CD14-positive monocyte (primary cell): ENCODE measurements at regions not wholly inside any gene's neighbourhood (a gene's known extent, or its start where the extent isn't known, plus 50 kb on each side); places are given as distances from the start of the nearest gene placed in this dataset.

Experiments
- DNase-seq, 3 donors: peaks; one replicate each; pipeline ENCODE4 v3.0.0-alpha.2; 2011 to 2022
- H2AFZ ChIP-seq: 2 replicates; pipeline ENCODE4 v1.6.0; 2012; ENCODE audit warnings: mild to moderate bottlenecking, low read depth, low read length, inconsistent platforms; ENCODE audit not compliant: insufficient read depth, poor library complexity, severe bottlenecking
- H3K27ac ChIP-seq, 2 donors: 1 replicate in 1 of 2; 2 replicates in 1 of 2; pipeline ENCODE4 v1.5.1; 2012 to 2013; ENCODE audit warnings: low read length in 2 of 2, control low read depth in 1 of 2, inconsistent platforms in 1 of 2, low read depth in 1 of 2, mild to moderate bottlenecking in 1 of 2
- H3K27me3 ChIP-seq, 2 donors: one replicate each; pipeline versions ENCODE4 v1.6.0 to v1.6.1; 2011 to 2013; ENCODE audit warnings: low read length in 2 of 2; ENCODE audit not compliant: control insufficient read depth in 2 of 2, insufficient read depth in 2 of 2
- H3K36me3 ChIP-seq, 2 donors: replicated peaks in 1 of 2; 1 replicate in 1 of 2; 2 replicates in 1 of 2; pipeline versions ENCODE4 v1.5.1 to v1.6.1; 2012 to 2013; ENCODE audit warnings: low read length in 2 of 2, control low read depth in 1 of 2, inconsistent platforms in 1 of 2, mild to moderate bottlenecking in 1 of 2; ENCODE audit not compliant: insufficient read depth in 2 of 2, control insufficient read depth in 1 of 2
- H3K4me1 ChIP-seq, 2 donors: 1 replicate in 1 of 2; 2 replicates in 1 of 2; pipeline versions ENCODE4 v1.5.1 to v1.6.1; 2012 to 2013; ENCODE audit warnings: low read length in 2 of 2, control low read depth in 1 of 2, inconsistent platforms in 1 of 2, mild to moderate bottlenecking in 1 of 2, moderate library complexity in 1 of 2; ENCODE audit not compliant: insufficient read depth in 2 of 2, control insufficient read depth in 1 of 2
- H3K4me2 ChIP-seq: replicated peaks from 2 replicates; pipeline ENCODE3; 2012; ENCODE audit warnings: low read length, moderate library complexity, mild to moderate bottlenecking; ENCODE audit not compliant: poor library complexity, severe bottlenecking; ENCODE audit errors: extremely low read depth
- H3K4me3 ChIP-seq, 3 experiments: fragments of 200-600 bp in 1 of 3; sonication (generic) in 1 of 3; replicated peaks in 1 of 3; 1 replicate in 2 of 3; 2 replicates in 1 of 3; pipeline ENCODE4 v1.5.1; 2011 to 2013; ENCODE audit warnings: low read length in 3 of 3, mild to moderate bottlenecking in 3 of 3, control low read depth in 2 of 3, low read depth in 2 of 3, inconsistent platforms in 1 of 3, moderate library complexity in 1 of 3
- H3K79me2 ChIP-seq: 2 replicates; pipeline ENCODE4 v1.6.0; 2012; ENCODE audit warnings: mild to moderate bottlenecking, control low read depth, inconsistent platforms, low read length, moderate library complexity; ENCODE audit not compliant: insufficient read depth
- H3K9ac ChIP-seq: 2 replicates; pipeline ENCODE4 v1.6.0; 2017; ENCODE audit warnings: low read length, mild to moderate bottlenecking; ENCODE audit not compliant: insufficient read depth, poor library complexity, severe bottlenecking
- H3K9me3 ChIP-seq, 2 donors: replicated peaks in 1 of 2; 1 replicate in 1 of 2; 2 replicates in 1 of 2; pipeline versions ENCODE4 v1.5.1 to v1.6.1; 2012 to 2013; ENCODE audit warnings: low read length in 2 of 2, control low read depth in 1 of 2; ENCODE audit not compliant: control insufficient read depth in 1 of 2, insufficient read depth in 1 of 2
- H4K20me1 ChIP-seq: 2 replicates; pipeline ENCODE4 v1.6.0; 2012; ENCODE audit warnings: mild to moderate bottlenecking, low read length, control low read depth, moderate library complexity; ENCODE audit not compliant: insufficient read depth
- H3K27ac Mint-ChIP-seq, 7 donors: one replicate each; pipeline ENCODE4 v1.8.0; 2020; ENCODE audit warnings: mild to moderate bottlenecking in 7 of 7, mixed read lengths in 7 of 7, moderate library complexity in 6 of 7, inconsistent platforms in 2 of 7
- H3K27me3 Mint-ChIP-seq, 3 donors: one replicate each; pipeline ENCODE4 v1.8.0; 2021 to 2022; ENCODE audit warnings: low read depth in 3 of 3, mild to moderate bottlenecking in 3 of 3, mixed read lengths in 3 of 3, moderate library complexity in 3 of 3, inconsistent platforms in 1 of 3
- H3K36me3 Mint-ChIP-seq, 2 donors: one replicate each; pipeline ENCODE4 v1.8.0; 2020; ENCODE audit warnings: mixed read lengths in 2 of 2, inconsistent platforms in 1 of 2, mild to moderate bottlenecking in 1 of 2
- H3K4me1 Mint-ChIP-seq: one replicate; pipeline ENCODE4 v1.8.0; 2020; ENCODE audit warnings: mild to moderate bottlenecking, mixed read lengths
- H3K4me3 Mint-ChIP-seq, 2 donors: one replicate each; pipeline ENCODE4 v1.8.0; 2020; ENCODE audit warnings: mild to moderate bottlenecking in 2 of 2, mixed read lengths in 2 of 2, moderate library complexity in 1 of 2
- H3K9me3 Mint-ChIP-seq, 7 donors: one replicate each; pipeline ENCODE4 v1.8.0; 2020 to 2022; ENCODE audit warnings: mixed read lengths in 7 of 7, mild to moderate bottlenecking in 6 of 7, moderate library complexity in 6 of 7, inconsistent platforms in 2 of 7
- CTCF ChIP-seq: fragments of 200-600 bp; IDR thresholded peaks from one replicate; pipeline ENCODE4 v1.8.0; 2022; ENCODE audit warnings: antibody characterized with exemption, mild to moderate bottlenecking
- WGBS: methylation state at CpG from one replicate; pipeline ENCODE4 v1.1.5; 2013; ENCODE audit warnings: missing lambda C conversion rate; ENCODE audit not compliant: insufficient coverage; 5-methylcytosine and 5-hydroxymethylcytosine counted together
- intact Hi-C, 2 donors: fragments of 100-400 bp; cut with micrococcal nuclease; formaldehyde crosslinking; loops; one replicate each; pipeline versions ENCODE4 v1.15.0 to v1.15.1; 2023

GRCh38 chr2:105576440-105577241 is 168.1 kb upstream of the NCK2 start:
- Histone ChIP-seq H2AFZ (no peak overlapping the region), H3K4me1 (no peaks in the 10 kb centered on the region), H3K27me3 (peaks cover 0 to 8% of the 10 kb centered on the region in 2 donors), H3K9ac (no peak overlapping the region), H3K9me3 (no peaks in the 10 kb centered on the region), H3K4me2 (no peak overlapping the region), H3K4me3 (no peak overlapping the region), H3K27ac (no peak overlapping the region), H4K20me1 (no peaks in the 10 kb centered on the region), H3K79me2 (no peaks in the 10 kb centered on the region), H3K36me3 (no peaks in the 10 kb centered on the region)
- no peaks in the 10 kb centered on the region for H3K9me3 Mint-ChIP-seq
- H3K27me3 Mint-ChIP-seq, result peaks cover 6 to 24% (median 19%) of the 10 kb centered on the region in 3 donors
- DNase-seq, result no peak
- intact Hi-C loops, result no loop called here
- H3K36me3 Mint-ChIP-seq, result no peaks in the 10 kb centered on the region
- TF ChIP-seq CTCF, result peak; percentile 6
- no peak overlapping the region for H3K4me3 Mint-ChIP-seq
- WGBS, result 63% methylated on average over 7 of the region's 12 CpGs
- H3K4me1 Mint-ChIP-seq, result peaks cover 5% of the 10 kb centered on the region
- H3K27ac Mint-ChIP-seq, result no peak overlapping the region

GRCh38 chr2:105576050-105576439 is 168.7 kb upstream of the NCK2 start:
- H3K4me3 Mint-ChIP-seq, result no peak overlapping the region
- H3K4me2 ChIP-seq, result no peak overlapping the region

More at GRCh38 chr2:105576050-105576439, 168.7 kb upstream of the NCK2 start:
- TF ChIP-seq CTCF, result no peak
- H3K9me3 ChIP-seq, result no peaks in the 10 kb centered on the region
- no peaks in the 10 kb centered on the region for H3K4me1 ChIP-seq
- no peaks in the 10 kb centered on the region for H4K20me1 ChIP-seq
- no peak for DNase-seq
- intact Hi-C loops, result no loop called here
- WGBS, result 55% methylated on average over 10 of the region's 13 CpGs
- no peaks in the 10 kb centered on the region for H3K36me3 Mint-ChIP-seq
- H3K27me3 Mint-ChIP-seq, result peaks cover 5 to 26% (median 19%) of the 10 kb centered on the region in 3 donors
- no peaks in the 10 kb centered on the region for H3K79me2 ChIP-seq
- peaks cover 11% of the 10 kb centered on the region for H3K4me1 Mint-ChIP-seq
- H3K4me3 ChIP-seq, result no peak overlapping the region
- no peaks in the 10 kb centered on the region for H3K9me3 Mint-ChIP-seq
- no peak overlapping the region for H3K27ac Mint-ChIP-seq
- H2AFZ ChIP-seq, result no peak overlapping the region
- no peak overlapping the region for H3K27ac ChIP-seq
- H3K36me3 ChIP-seq, result no peaks in the 10 kb centered on the region
- no peak overlapping the region for H3K9ac ChIP-seq
- H3K27me3 ChIP-seq, result peaks cover 0 to 8% of the 10 kb centered on the region in 2 donors
